ENCODE measurements at regions not wholly inside any gene's neighbourhood (a gene's known extent, or its start where the extent isn't known, plus 50 kb on each side); places are given as distances from the start of the nearest gene placed in this dataset.
"Not testable (repeated sequence)": the region's sequence is repeated elsewhere in the genome, so short reads cannot be mapped to it uniquely, and the experiment has no call there.

GRCh38 chr11:133639408-133639807 is 107.1 kb upstream of the OPCML start:
- no peak overlapping the region for H3K27ac ChIP-seq (ENCODE audit: low read depth, low read length)
- H3K9me3 Mint-ChIP-seq: peaks cover 0 to 9% (median 3%) of the 10 kb centered on the region in 5 donors
- H3K27me3 Mint-ChIP-seq: peaks cover 4% of the 10 kb centered on the region in 2 donors
- no peaks in the 10 kb centered on the region for H3K36me3 ChIP-seq (ENCODE audit: insufficient read depth, low read length)
- CTCF ChIA-PET: no interaction called here
- no peaks in the 10 kb centered on the region for H3K4me1 Mint-ChIP-seq
- no peak for DNase-seq
- H3K9me3 ChIP-seq (ENCODE audit: low read length): no peaks in the 10 kb centered on the region
- no peaks in the 10 kb centered on the region for H3K4me1 ChIP-seq (ENCODE audit: insufficient read depth, low read length)
- H3K27me3 ChIP-seq (ENCODE audit: insufficient read depth, low read length, poor library complexity, severe bottlenecking): no peaks in the 10 kb centered on the region
- POLR2A ChIA-PET: no interaction called here
- H3K4me3 ChIP-seq (ENCODE audit: low read length): no peak overlapping the region
- H3K4me3 Mint-ChIP-seq: no peak overlapping the region
- no peaks in the 10 kb centered on the region for H3K36me3 Mint-ChIP-seq
- H3K27ac Mint-ChIP-seq: no peak overlapping the region

GRCh38 chr11:133638921-133639320 is 106.6 kb upstream of the OPCML start:
- ChIA-PET CTCF (no interaction called here), POLR2A (no interaction called here)
- H3K9me3 Mint-ChIP-seq: peaks cover 0 to 9% (median 3%) of the 10 kb centered on the region in 5 donors
- no peaks in the 10 kb centered on the region for H3K27me3 ChIP-seq (ENCODE audit: insufficient read depth, low read length, poor library complexity, severe bottlenecking)
- H3K4me1 ChIP-seq (ENCODE audit: insufficient read depth, low read length): no peaks in the 10 kb centered on the region
- H3K36me3 ChIP-seq (ENCODE audit: insufficient read depth, low read length): no peaks in the 10 kb centered on the region
- H3K4me3 ChIP-seq (ENCODE audit: low read length): no peak overlapping the region
- peaks cover 4% of the 10 kb centered on the region in 2 donors for H3K27me3 Mint-ChIP-seq
- no peak overlapping the region for H3K27ac ChIP-seq (ENCODE audit: low read depth, low read length)
- no peaks in the 10 kb centered on the region for H3K9me3 ChIP-seq (ENCODE audit: low read length)
- H3K27ac Mint-ChIP-seq: no peak overlapping the region
- no peaks in the 10 kb centered on the region for H3K36me3 Mint-ChIP-seq
- no peak for DNase-seq
- no peaks in the 10 kb centered on the region for H3K4me1 Mint-ChIP-seq
- no peak overlapping the region for H3K4me3 Mint-ChIP-seq

DNA sequence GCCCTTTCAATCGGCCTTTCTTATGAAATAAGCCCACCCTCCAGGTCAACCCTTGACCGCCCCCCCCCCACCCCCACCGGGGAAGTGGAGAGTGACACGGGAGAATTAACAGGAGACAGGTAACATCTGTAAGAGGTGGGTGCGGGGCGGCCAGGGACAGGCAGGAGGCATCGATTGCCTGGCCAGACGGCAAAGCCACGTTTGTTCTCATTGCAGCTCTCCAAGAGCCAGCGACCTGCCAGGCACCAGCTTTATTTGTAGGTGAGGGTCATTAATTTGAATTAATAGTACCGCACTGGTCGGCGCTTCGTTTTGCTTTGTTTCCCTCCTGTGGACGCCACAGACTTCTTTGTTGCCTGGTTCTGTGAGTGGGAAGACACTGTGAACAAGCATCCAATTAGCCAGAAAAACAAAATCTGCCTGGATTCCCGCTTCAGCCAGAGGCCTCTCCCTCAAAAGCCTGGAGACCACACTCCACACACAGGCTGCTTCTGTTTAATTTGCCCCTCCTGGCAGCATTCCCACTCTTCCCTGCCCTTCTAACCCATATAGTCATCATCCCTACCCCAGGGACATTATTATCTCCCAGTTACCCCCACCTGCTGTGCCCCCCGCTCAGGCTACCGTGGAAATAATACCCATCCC is 104.5 kb upstream of the OPCML start:
- Histone ChIP-seq H3K4me3 (ENCODE audit: low read length) (no peak overlapping the region), H3K36me3 (ENCODE audit: insufficient read depth, low read length) (no peaks in the 10 kb centered on the region), H3K27me3 (ENCODE audit: insufficient read depth, low read length, poor library complexity, severe bottlenecking) (no peaks in the 10 kb centered on the region), H3K9me3 (ENCODE audit: low read length) (no peaks in the 10 kb centered on the region), H3K27ac (ENCODE audit: low read depth, low read length) (no peak overlapping the region), H3K4me1 (ENCODE audit: insufficient read depth, low read length) (no peaks in the 10 kb centered on the region)
- H3K36me3 Mint-ChIP-seq: no peaks in the 10 kb centered on the region
- no peak for DNase-seq
- CTCF ChIA-PET: no interaction called here
- H3K9me3 Mint-ChIP-seq: peaks cover 0 to 9% (median 3%) of the 10 kb centered on the region in 5 donors
- H3K4me3 Mint-ChIP-seq: no peak overlapping the region
- POLR2A ChIA-PET: no interaction called here
- no peak overlapping the region for H3K27ac Mint-ChIP-seq
- H3K27me3 Mint-ChIP-seq: peaks cover 4% of the 10 kb centered on the region in 2 donors
- no peaks in the 10 kb centered on the region for H3K4me1 Mint-ChIP-seq

DNA sequence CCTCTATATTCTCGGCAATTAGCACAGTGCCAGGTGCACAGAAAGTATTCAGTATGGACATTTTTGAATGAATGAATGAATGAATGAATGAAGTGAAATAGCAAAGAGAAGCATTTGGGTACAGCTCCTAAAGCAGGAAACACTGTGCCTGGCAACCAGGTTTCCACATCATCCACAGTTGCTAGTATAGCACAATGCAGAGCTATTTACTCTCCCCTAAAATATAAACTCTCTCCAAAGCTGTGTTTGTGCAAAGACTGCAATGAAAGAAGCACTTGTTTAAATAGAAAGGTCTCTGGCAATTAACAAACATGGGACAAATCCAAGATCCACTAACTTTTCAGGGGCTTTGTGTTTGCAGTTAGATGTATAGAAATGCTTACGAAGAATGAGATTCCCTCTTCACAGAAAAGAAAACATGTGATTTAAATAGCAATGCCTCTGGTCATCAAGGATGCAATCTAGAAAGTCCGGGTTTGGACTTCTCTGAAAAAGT is 103.0 kb upstream of the OPCML start:
- Histone ChIP-seq H3K36me3 (ENCODE audit: insufficient read depth, low read length) (no peaks in the 10 kb centered on the region), H3K27me3 (ENCODE audit: insufficient read depth, low read length, poor library complexity, severe bottlenecking) (no peaks in the 10 kb centered on the region), H3K27ac (ENCODE audit: low read depth, low read length) (no peak overlapping the region), H3K9me3 (ENCODE audit: low read length) (no peaks in the 10 kb centered on the region), H3K4me3 (ENCODE audit: low read length) (no peak overlapping the region), H3K4me1 (ENCODE audit: insufficient read depth, low read length) (no peaks in the 10 kb centered on the region)
- H3K9me3 Mint-ChIP-seq: peaks cover 0 to 9% (median 0%) of the 10 kb centered on the region in 5 donors
- H3K4me1 Mint-ChIP-seq: no peaks in the 10 kb centered on the region
- POLR2A ChIA-PET: no interaction called here
- H3K4me3 Mint-ChIP-seq: no peak overlapping the region
- peaks cover 4% of the 10 kb centered on the region in 2 donors for H3K27me3 Mint-ChIP-seq
- H3K27ac Mint-ChIP-seq: no peak overlapping the region
- CTCF ChIA-PET: no interaction called here
- no peaks in the 10 kb centered on the region for H3K36me3 Mint-ChIP-seq
- no peak for DNase-seq

GRCh38 chr11:133628371-133628770 is 96.1 kb upstream of the OPCML start:
- H3K4me3 ChIP-seq (ENCODE audit: low read length); H3K4me3 Mint-ChIP-seq; POLR2A ChIA-PET; CTCF ChIA-PET; H3K36me3 ChIP-seq (ENCODE audit: insufficient read depth, low read length); H3K27ac ChIP-seq (ENCODE audit: low read depth, low read length); H3K4me1 ChIP-seq (ENCODE audit: insufficient read depth, low read length); H3K9me3 Mint-ChIP-seq; H3K9me3 ChIP-seq (ENCODE audit: low read length); DNase-seq; H3K27ac Mint-ChIP-seq; H3K4me1 Mint-ChIP-seq; H3K36me3 Mint-ChIP-seq; H3K27me3 ChIP-seq (ENCODE audit: insufficient read depth, low read length, poor library complexity, severe bottlenecking); H3K27me3 Mint-ChIP-seq: not testable (repeated sequence)

DNA sequence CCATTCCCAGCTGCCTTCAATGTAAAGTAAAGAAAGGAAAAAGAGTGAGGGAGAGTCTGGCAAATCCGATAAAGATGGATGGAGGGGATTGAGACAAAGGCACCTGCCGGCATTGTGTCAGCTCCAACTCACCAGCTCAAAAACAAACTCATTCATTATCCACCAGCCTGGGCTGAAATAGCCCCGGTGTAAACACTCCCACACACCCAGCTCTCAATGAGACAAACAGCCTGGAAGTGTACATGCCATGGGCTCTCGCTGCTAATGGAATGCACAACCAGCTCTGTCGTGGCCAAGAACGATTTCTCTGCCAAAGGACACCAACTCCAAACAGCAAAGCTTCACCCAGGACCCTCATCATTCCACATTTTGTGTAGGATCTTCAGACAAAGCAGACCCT is 89.3 kb upstream of the OPCML start:
- H3K27ac ChIP-seq (ENCODE audit: low read depth, low read length): no peak overlapping the region
- peaks cover 2 to 10% (median 6%) of the 10 kb centered on the region in 5 donors for H3K9me3 Mint-ChIP-seq
- H3K4me3 ChIP-seq (ENCODE audit: low read length): no peak overlapping the region
- peaks cover 0 to 2% of the 10 kb centered on the region in 2 donors for H3K27me3 Mint-ChIP-seq
- no peaks in the 10 kb centered on the region for H3K4me1 Mint-ChIP-seq
- CTCF ChIA-PET: no interaction called here
- no peaks in the 10 kb centered on the region for H3K27me3 ChIP-seq (ENCODE audit: insufficient read depth, low read length, poor library complexity, severe bottlenecking)
- no peak for DNase-seq
- H3K4me3 Mint-ChIP-seq: no peak overlapping the region
- no peaks in the 10 kb centered on the region for H3K4me1 ChIP-seq (ENCODE audit: insufficient read depth, low read length)
- H3K36me3 Mint-ChIP-seq: no peaks in the 10 kb centered on the region
- POLR2A ChIA-PET: no interaction called here
- H3K27ac Mint-ChIP-seq: no peak overlapping the region
- H3K9me3 ChIP-seq (ENCODE audit: low read length): no peaks in the 10 kb centered on the region
- H3K36me3 ChIP-seq (ENCODE audit: insufficient read depth, low read length): no peaks in the 10 kb centered on the region

DNA sequence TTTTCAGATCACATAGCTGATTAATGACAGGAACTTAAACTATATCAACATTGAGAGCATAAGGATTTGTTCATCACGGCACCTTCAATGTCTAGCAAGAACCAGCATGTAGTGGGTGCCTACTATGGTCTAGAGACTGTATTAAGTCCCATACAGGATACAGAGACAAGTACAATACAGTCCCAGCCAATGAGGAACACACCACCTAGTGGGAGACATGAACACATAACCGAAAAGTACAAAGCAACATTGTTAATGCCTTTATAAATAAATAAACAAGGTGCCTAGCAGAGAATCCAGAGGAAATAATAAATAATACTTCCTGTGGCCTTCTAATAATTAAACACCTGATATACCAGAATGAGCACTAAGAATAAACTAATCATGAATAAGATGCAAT is 87.7 kb upstream of the OPCML start:
- Histone ChIP-seq H3K9me3 (ENCODE audit: low read length) (no peaks in the 10 kb centered on the region), H3K4me3 (ENCODE audit: low read length) (no peak overlapping the region), H3K27ac (ENCODE audit: low read depth, low read length) (no peak overlapping the region), H3K4me1 (ENCODE audit: insufficient read depth, low read length) (no peaks in the 10 kb centered on the region), H3K36me3 (ENCODE audit: insufficient read depth, low read length) (no peaks in the 10 kb centered on the region), H3K27me3 (ENCODE audit: insufficient read depth, low read length, poor library complexity, severe bottlenecking) (no peaks in the 10 kb centered on the region)
- POLR2A ChIA-PET: no interaction called here
- Mint-ChIP-seq H3K27me3 (peaks cover 0 to under 1% of the 10 kb centered on the region in 2 donors), H3K4me1 (no peaks in the 10 kb centered on the region), H3K4me3 (no peak overlapping the region), H3K9me3 (peaks cover 6 to 14% (median 9%) of the 10 kb centered on the region in 5 donors), H3K36me3 (no peaks in the 10 kb centered on the region), H3K27ac (no peak overlapping the region)
- no peak for DNase-seq
- CTCF ChIA-PET: no interaction called here

GRCh38 chr11:133619397-133619796 is 87.1 kb upstream of the OPCML start:
- H3K9me3 ChIP-seq (ENCODE audit: low read length): no peaks in the 10 kb centered on the region
- Mint-ChIP-seq H3K4me3 (no peak overlapping the region), H3K4me1 (no peaks in the 10 kb centered on the region), H3K27ac (no peak overlapping the region), H3K9me3 (peaks cover 6 to 14% (median 9%) of the 10 kb centered on the region in 5 donors), H3K27me3 (no peaks in the 10 kb centered on the region), H3K36me3 (no peaks in the 10 kb centered on the region)
- no peaks in the 10 kb centered on the region for H3K4me1 ChIP-seq (ENCODE audit: insufficient read depth, low read length)
- no peak overlapping the region for H3K4me3 ChIP-seq (ENCODE audit: low read length)
- no peaks in the 10 kb centered on the region for H3K27me3 ChIP-seq (ENCODE audit: insufficient read depth, low read length, poor library complexity, severe bottlenecking)
- CTCF ChIA-PET: no interaction called here
- POLR2A ChIA-PET: no interaction called here
- H3K27ac ChIP-seq (ENCODE audit: low read depth, low read length): no peak overlapping the region
- no peak for DNase-seq
- H3K36me3 ChIP-seq (ENCODE audit: insufficient read depth, low read length): no peaks in the 10 kb centered on the region

DNA sequence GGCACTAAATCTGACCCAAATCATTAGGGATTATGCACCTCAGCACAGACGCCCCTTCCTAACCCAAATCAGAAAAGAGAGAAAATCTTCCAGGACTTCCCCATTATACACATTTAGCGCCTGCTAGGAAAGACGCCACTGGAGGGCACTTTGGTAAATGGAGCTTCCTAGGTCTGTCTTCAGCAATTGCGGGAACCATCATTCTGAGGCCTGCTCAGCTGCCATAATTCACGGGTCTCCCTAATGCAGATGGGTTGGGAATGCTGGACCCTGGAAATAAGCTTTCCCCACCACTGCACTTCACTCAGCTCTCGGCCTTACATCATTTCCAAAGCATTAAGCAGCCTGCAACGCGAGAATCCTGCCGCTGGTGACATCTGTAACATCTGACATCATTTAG is 86.2 kb upstream of the OPCML start:
- Histone ChIP-seq H3K27ac (ENCODE audit: low read depth, low read length) (no peak overlapping the region), H3K4me1 (ENCODE audit: insufficient read depth, low read length) (no peaks in the 10 kb centered on the region), H3K9me3 (ENCODE audit: low read length) (no peaks in the 10 kb centered on the region), H3K27me3 (ENCODE audit: insufficient read depth, low read length, poor library complexity, severe bottlenecking) (no peaks in the 10 kb centered on the region), H3K4me3 (ENCODE audit: low read length) (no peak overlapping the region), H3K36me3 (ENCODE audit: insufficient read depth, low read length) (no peaks in the 10 kb centered on the region)
- no peak for DNase-seq
- H3K27me3 Mint-ChIP-seq: no peaks in the 10 kb centered on the region
- no peaks in the 10 kb centered on the region for H3K4me1 Mint-ChIP-seq
- H3K4me3 Mint-ChIP-seq: no peak overlapping the region
- H3K27ac Mint-ChIP-seq: no peak overlapping the region
- POLR2A ChIA-PET: no interaction called here
- H3K9me3 Mint-ChIP-seq: peaks cover 8 to 16% (median 11%) of the 10 kb centered on the region in 5 donors
- no peaks in the 10 kb centered on the region for H3K36me3 Mint-ChIP-seq
- CTCF ChIA-PET: no interaction called here

Data from CD8-positive, alpha-beta memory T cell (primary cell).